DOHH2 (cell line): ENCODE measurements at regions not wholly inside any gene's neighbourhood (a gene's known extent, or its start where the extent isn't known, plus 50 kb on each side); places are given as distances from the start of the nearest gene placed in this dataset.

Experiments
- EZH2phosphoT487 ChIP-seq: fragments of 200-600 bp; sonication (generic); IDR thresholded peaks from 2 replicates; pipeline ENCODE4 v1.6.1; 2017; ENCODE audit warnings: borderline replicate concordance, mild to moderate bottlenecking, antibody characterized with exemption, low read length, moderate library complexity, mixed read lengths
- TF ChIP-seq, protein P1 (sequence below): fragments of 200-600 bp; sonication (generic); IDR thresholded peaks from one replicate; pipeline ENCODE4 v1.5.1; 2014; ENCODE audit warnings: antibody characterized with exemption, mild to moderate bottlenecking, low read depth, low read length; ENCODE audit not compliant: poor library complexity, severe bottlenecking

DNA sequence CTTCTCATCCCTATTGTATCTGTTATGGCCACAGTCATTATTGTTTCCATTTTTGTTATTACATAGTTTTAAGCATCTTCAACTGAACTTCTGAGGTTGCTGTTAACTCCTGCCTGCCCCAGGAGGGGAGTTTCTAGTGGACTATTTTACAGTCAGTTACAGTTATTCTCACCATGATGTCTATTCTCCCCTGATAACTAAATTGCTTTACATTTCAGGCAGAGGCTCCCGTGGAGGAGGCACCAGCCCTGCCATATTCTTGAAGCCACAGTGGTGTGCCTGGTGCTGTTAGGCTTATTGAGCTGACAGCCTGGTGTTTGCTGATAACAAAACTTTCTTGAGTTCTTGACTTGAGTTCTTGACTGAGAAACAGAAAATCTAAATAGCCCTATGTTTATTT, 256.4 kb downstream of the TFCP2L1 start:
- TF ChIP-seq EZH2phosphoT487: no peak
- TF ChIP-seq, protein P1, sequence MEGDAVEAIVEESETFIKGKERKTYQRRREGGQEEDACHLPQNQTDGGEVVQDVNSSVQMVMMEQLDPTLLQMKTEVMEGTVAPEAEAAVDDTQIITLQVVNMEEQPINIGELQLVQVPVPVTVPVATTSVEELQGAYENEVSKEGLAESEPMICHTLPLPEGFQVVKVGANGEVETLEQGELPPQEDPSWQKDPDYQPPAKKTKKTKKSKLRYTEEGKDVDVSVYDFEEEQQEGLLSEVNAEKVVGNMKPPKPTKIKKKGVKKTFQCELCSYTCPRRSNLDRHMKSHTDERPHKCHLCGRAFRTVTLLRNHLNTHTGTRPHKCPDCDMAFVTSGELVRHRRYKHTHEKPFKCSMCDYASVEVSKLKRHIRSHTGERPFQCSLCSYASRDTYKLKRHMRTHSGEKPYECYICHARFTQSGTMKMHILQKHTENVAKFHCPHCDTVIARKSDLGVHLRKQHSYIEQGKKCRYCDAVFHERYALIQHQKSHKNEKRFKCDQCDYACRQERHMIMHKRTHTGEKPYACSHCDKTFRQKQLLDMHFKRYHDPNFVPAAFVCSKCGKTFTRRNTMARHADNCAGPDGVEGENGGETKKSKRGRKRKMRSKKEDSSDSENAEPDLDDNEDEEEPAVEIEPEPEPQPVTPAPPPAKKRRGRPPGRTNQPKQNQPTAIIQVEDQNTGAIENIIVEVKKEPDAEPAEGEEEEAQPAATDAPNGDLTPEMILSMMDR: no peak
